ENCODE measurements at regions not wholly inside any gene's neighbourhood (a gene's known extent, or its start where the extent isn't known, plus 50 kb on each side); places are given as distances from the start of the nearest gene placed in this dataset. TPM values are rescaled to one million over a fixed set of nuclear protein-coding genes. Genes with fewer than 3 reads are reported as not detected.

DNA sequence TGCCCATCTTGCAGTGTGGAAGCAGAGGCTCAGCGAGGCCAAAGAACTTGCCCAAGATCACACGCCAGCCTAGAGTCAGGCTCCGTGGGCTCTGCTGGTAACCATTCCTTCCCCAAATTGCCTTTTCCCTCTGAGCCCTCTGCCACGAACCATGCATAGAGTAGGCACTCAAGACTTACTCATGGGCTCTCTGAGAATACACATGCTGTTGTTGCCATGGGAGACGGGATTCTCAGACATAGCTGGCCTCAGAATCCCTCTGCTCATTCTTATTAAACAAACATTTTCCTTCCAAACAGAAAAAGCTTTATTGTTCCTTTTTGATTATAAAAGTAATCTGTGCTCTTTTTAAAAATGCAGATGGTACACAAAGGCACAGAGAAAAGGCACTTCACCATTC, 52.5 kb upstream of the WSCD2 start:
- no peaks in the 10 kb centered on the region for H3K9me3 ChIP-seq (ENCODE audit: control insufficient read depth in 4 of 4, low read length in 3 of 4)
- no peak for DNase-seq (ENCODE audit: low spot score)
- H3K9ac ChIP-seq (ENCODE audit: low read depth in 1 of 2, low read length in 2 of 2), result no peak overlapping the region
- no peaks in the 10 kb centered on the region for H3K36me3 ChIP-seq (ENCODE audit: control insufficient read depth in 4 of 4, insufficient read depth in 3 of 4, low read depth in 1 of 4, low read length in 3 of 4)
- H3K27me3 ChIP-seq (ENCODE audit: control insufficient read depth in 4 of 4, insufficient read depth in 4 of 4, low read length in 3 of 4), result peaks cover 0 to 3% (median 2%) of the 10 kb centered on the region in 4 donors
- no peak overlapping the region for H3K27ac ChIP-seq (ENCODE audit: low read depth in 1 of 2, low read length in 2 of 2)
- whole genome bisulfite sequencing, result 69% methylated on average over 5 of the region's 5 CpGs
- no peaks in the 10 kb centered on the region for H3K4me1 ChIP-seq (ENCODE audit: control insufficient read depth in 4 of 4, insufficient read depth in 4 of 4, low read length in 3 of 4)
- H3K4me3 ChIP-seq (ENCODE audit: low read depth in 1 of 3, low read length in 3 of 3), result no peak overlapping the region
- TF ChIP-seq HNF4A (conservative IDR thresholded peaks at IDR 0.05) (no peak), EGR1 (IDR thresholded peaks at IDR 0.05; ENCODE audit: low read depth in 2 of 2) (no peak), TAF1 (conservative IDR thresholded peaks at IDR 0.05) (no peak)

DNA sequence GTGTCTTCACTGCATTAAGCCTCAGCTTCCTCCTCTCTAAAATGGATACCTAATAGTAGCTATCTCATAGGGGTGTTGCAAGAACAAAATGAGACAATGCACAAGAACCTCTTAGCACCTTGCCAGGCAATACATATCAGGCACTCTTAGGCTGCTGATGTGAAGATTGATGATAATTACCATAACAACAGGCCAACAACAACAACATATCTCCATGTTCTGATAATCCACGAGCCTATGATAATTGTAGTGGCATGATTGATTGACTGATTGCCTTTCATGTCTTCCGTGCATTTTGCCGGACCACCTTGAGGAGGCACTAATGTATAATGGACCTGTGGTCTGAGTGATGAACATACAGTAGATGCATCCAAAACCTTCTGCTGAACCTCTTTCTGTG, 50.7 kb upstream of the WSCD2 start:
- Histone ChIP-seq H3K36me3 (ENCODE audit: control insufficient read depth in 4 of 4, insufficient read depth in 3 of 4, low read depth in 1 of 4, low read length in 3 of 4) (no peaks in the 10 kb centered on the region), H3K27me3 (ENCODE audit: control insufficient read depth in 4 of 4, insufficient read depth in 4 of 4, low read length in 3 of 4) (peaks cover 0 to 2% (median 0%) of the 10 kb centered on the region in 4 donors), H3K4me3 (ENCODE audit: low read depth in 1 of 3, low read length in 3 of 3) (no peak overlapping the region), H3K9ac (ENCODE audit: low read depth in 1 of 2, low read length in 2 of 2) (no peak overlapping the region), H3K27ac (ENCODE audit: low read depth in 1 of 2, low read length in 2 of 2) (no peak overlapping the region), H3K9me3 (ENCODE audit: control insufficient read depth in 4 of 4, low read length in 3 of 4) (no peaks in the 10 kb centered on the region), H3K4me1 (ENCODE audit: control insufficient read depth in 4 of 4, insufficient read depth in 4 of 4, low read length in 3 of 4) (no peaks in the 10 kb centered on the region)
- WGBS, result 62% methylated on average over 3 of the region's 3 CpGs
- TF ChIP-seq, protein P1, sequence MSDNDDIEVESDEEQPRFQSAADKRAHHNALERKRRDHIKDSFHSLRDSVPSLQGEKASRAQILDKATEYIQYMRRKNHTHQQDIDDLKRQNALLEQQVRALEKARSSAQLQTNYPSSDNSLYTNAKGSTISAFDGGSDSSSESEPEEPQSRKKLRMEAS (IDR thresholded peaks at IDR 0.05), result no peak
- no peak for TF ChIP-seq YY1 (IDR thresholded peaks at IDR 0.05)
- no peak for TF ChIP-seq HNF4G (IDR thresholded peaks at IDR 0.05)
- no peak for TF ChIP-seq RAD21 (IDR thresholded peaks at IDR 0.05)
- no peak for TF ChIP-seq EGR1 (IDR thresholded peaks at IDR 0.05; ENCODE audit: low read depth in 2 of 2)
- TF ChIP-seq SP1 (IDR thresholded peaks at IDR 0.05), result no peak
- no peak for TF ChIP-seq ATF3 (IDR thresholded peaks at IDR 0.05)
- no peak for TF ChIP-seq NR2F2 (IDR thresholded peaks at IDR 0.05)
- no peak for TF ChIP-seq RXRA (IDR thresholded peaks at IDR 0.05)
- TF ChIP-seq HNF4A (conservative IDR thresholded peaks at IDR 0.05), result no peak
- TF ChIP-seq REST (IDR thresholded peaks at IDR 0.05), result no peak
- TF ChIP-seq CTCF (IDR thresholded peaks at IDR 0.05; ENCODE audit: low read depth, low read length, missing input control), result no peak
- no peak for DNase-seq (ENCODE audit: low spot score)

Small RNA genes in the stretch of these regions (small RNA-seq; reads per million reads assigned to genes)
- not detected for gene AC126177.5
